ENCODE measurements at regions not wholly inside any gene's neighbourhood (a gene's known extent, or its start where the extent isn't known, plus 50 kb on each side); places are given as distances from the start of the nearest gene placed in this dataset.

DNA sequence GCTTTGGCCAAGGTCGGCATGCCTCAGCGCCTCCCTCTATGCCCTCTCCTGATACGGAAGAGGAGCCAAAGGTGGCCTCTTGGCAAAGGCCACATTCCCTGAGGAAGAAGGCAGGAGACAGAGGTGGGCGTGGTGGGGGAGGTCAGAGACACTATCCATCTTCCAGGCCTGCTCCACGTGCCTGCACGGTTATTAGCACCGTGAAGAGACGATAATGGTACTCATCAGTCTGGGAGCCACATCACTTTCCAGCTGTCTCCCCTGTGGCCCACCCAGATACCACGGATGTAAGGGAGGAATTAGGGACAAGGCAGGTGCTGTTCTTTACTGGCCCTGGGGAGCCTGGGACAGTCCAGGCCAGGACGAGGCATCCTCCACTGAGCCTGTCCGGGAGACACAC is 354.3 kb downstream of the MN1 start:
- H3K9me3 ChIP-seq (ENCODE audit: control insufficient read depth in 2 of 2, low read length in 2 of 2): peaks cover 3 to 5% of the 10 kb centered on the region in 2 donors

DNA sequence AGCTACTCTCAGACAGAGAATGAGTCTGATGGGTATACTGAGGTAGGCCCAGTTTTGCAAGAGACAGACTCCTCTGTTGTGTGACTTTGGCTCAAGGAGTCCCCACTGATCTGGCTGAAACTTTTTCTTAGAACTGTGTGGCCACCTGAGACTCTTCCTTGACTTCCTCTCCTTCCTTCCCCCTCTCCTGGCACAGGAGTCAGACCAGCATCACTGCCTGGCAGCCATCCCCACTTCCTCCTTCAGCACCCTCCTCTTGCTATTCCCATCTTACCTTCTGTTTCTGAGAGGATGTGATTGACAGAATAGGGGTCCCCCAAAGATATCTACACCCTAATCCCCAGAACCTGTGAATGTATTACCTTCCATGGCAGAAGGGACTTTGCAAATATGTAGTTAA is 351.1 kb downstream of the MN1 start:
- Histone ChIP-seq H3K36me3 (ENCODE audit: control insufficient read depth in 2 of 2, insufficient read depth in 2 of 2, low read length in 2 of 2) (no peaks in the 10 kb centered on the region), H3K4me3 (ENCODE audit: low read length in 2 of 2) (no peak overlapping the region), H3K9me3 (ENCODE audit: control insufficient read depth in 2 of 2, low read length in 2 of 2) (peaks cover 3 to 5% of the 10 kb centered on the region in 2 donors), H3K27ac (ENCODE audit: low read length) (no peak overlapping the region), H3K9ac (ENCODE audit: low read length in 2 of 2) (no peak overlapping the region), H3K4me1 (ENCODE audit: control insufficient read depth, insufficient read depth, low read length) (no peaks in the 10 kb centered on the region), H3K27me3 (ENCODE audit: control insufficient read depth in 1 of 2, insufficient read depth in 2 of 2, low read length in 2 of 2) (no peaks in the 10 kb centered on the region)

More for the DNA sequence above, 354.3 kb downstream of the MN1 start:
- H3K36me3 ChIP-seq (ENCODE audit: control insufficient read depth in 2 of 2, insufficient read depth in 2 of 2, low read length in 2 of 2): no peaks in the 10 kb centered on the region
- no peaks in the 10 kb centered on the region for H3K27me3 ChIP-seq (ENCODE audit: control insufficient read depth in 1 of 2, insufficient read depth in 2 of 2, low read length in 2 of 2)
- H3K9ac ChIP-seq (ENCODE audit: low read length in 2 of 2): no peak overlapping the region
- no peak overlapping the region for H3K27ac ChIP-seq (ENCODE audit: low read length)
- no peak overlapping the region for H3K4me3 ChIP-seq (ENCODE audit: low read length in 2 of 2)
- no peaks in the 10 kb centered on the region for H3K4me1 ChIP-seq (ENCODE audit: control insufficient read depth, insufficient read depth, low read length)

DNA sequence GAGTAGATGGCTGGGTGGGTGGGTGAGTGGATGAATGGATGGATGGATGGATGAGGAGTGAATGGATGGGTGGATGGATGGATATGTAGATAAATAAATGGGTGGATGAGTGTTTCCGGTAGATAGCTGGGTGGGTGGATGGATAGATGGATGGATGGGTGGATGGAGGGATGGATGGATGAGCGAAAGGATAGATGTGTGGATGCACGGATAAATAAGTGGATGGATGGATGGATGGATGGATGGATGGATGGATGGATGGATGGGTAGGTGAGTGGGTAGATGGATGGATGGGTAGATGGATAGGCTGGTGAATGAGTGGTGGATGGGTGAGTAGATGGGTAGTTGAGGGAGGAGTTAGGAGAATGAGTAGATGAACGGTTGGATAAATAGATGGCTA is 349.3 kb downstream of the MN1 start:
- peaks cover 3 to 5% of the 10 kb centered on the region in 2 donors for H3K9me3 ChIP-seq (ENCODE audit: control insufficient read depth in 2 of 2, low read length in 2 of 2)
- no peak overlapping the region for H3K27ac ChIP-seq (ENCODE audit: low read length)
- no peak overlapping the region for H3K4me3 ChIP-seq (ENCODE audit: low read length in 2 of 2)
- no peaks in the 10 kb centered on the region for H3K36me3 ChIP-seq (ENCODE audit: control insufficient read depth in 2 of 2, insufficient read depth in 2 of 2, low read length in 2 of 2)
- H3K9ac ChIP-seq (ENCODE audit: low read length in 2 of 2): no peak overlapping the region
- H3K27me3 ChIP-seq (ENCODE audit: control insufficient read depth in 1 of 2, insufficient read depth in 2 of 2, low read length in 2 of 2): no peaks in the 10 kb centered on the region
- no peaks in the 10 kb centered on the region for H3K4me1 ChIP-seq (ENCODE audit: control insufficient read depth, insufficient read depth, low read length)

DNA sequence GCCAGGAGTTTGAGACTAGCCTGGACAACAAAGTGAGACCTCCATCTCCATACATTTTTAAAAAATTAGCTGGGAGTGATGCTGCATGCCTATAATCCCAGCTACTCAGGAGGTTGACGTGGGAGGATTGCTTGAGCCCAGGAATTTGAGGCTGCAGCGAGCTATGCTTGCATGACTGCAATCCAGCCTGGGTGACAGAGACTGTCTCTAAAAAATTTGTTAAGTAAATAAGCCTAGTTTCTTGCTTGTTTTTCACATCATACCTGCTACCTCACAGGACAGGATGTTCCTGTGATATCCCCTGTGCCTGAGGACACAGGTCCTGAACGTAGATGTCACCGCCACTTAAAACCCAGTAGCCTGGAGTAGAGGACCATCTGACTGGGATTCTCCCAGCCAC is 348.6 kb downstream of the MN1 start:
- Histone ChIP-seq H3K27ac (ENCODE audit: low read length) (no peak overlapping the region), H3K4me3 (ENCODE audit: low read length in 2 of 2) (no peak overlapping the region), H3K9ac (ENCODE audit: low read length in 2 of 2) (no peak overlapping the region), H3K36me3 (ENCODE audit: control insufficient read depth in 2 of 2, insufficient read depth in 2 of 2, low read length in 2 of 2) (no peaks in the 10 kb centered on the region), H3K4me1 (ENCODE audit: control insufficient read depth, insufficient read depth, low read length) (no peaks in the 10 kb centered on the region), H3K27me3 (ENCODE audit: control insufficient read depth in 1 of 2, insufficient read depth in 2 of 2, low read length in 2 of 2) (no peaks in the 10 kb centered on the region), H3K9me3 (ENCODE audit: control insufficient read depth in 2 of 2, low read length in 2 of 2) (peaks cover 3 to 5% of the 10 kb centered on the region in 2 donors)

DNA sequence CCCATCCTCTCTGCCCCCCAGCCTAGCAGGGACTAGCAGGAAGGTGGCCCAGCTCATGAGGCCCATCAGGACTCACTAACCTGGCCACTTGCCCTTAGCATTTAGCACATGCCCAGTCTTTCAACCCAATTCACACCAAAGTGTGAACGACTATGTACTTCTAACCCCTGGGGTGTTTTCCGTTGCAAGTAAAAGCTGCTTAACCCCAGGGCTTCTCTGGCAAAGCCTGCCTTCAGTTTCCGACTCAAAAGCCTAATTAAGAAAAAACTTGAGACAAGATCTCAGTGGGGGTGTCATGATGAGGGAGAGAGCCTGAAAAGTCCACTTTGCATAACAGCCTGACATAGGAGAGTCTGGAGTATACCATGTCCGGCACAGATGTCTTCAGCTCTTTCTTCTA is 347.8 kb downstream of the MN1 start:
- H3K4me3 ChIP-seq (ENCODE audit: low read length in 2 of 2): no peak overlapping the region
- no peaks in the 10 kb centered on the region for H3K27me3 ChIP-seq (ENCODE audit: control insufficient read depth in 1 of 2, insufficient read depth in 2 of 2, low read length in 2 of 2)
- H3K9ac ChIP-seq (ENCODE audit: low read length in 2 of 2): no peak overlapping the region
- no peaks in the 10 kb centered on the region for H3K36me3 ChIP-seq (ENCODE audit: control insufficient read depth in 2 of 2, insufficient read depth in 2 of 2, low read length in 2 of 2)
- H3K4me1 ChIP-seq (ENCODE audit: control insufficient read depth, insufficient read depth, low read length): no peaks in the 10 kb centered on the region
- H3K27ac ChIP-seq (ENCODE audit: low read length): no peak overlapping the region
- peaks cover 3 to 8% of the 10 kb centered on the region in 2 donors for H3K9me3 ChIP-seq (ENCODE audit: control insufficient read depth in 2 of 2, low read length in 2 of 2)

DNA sequence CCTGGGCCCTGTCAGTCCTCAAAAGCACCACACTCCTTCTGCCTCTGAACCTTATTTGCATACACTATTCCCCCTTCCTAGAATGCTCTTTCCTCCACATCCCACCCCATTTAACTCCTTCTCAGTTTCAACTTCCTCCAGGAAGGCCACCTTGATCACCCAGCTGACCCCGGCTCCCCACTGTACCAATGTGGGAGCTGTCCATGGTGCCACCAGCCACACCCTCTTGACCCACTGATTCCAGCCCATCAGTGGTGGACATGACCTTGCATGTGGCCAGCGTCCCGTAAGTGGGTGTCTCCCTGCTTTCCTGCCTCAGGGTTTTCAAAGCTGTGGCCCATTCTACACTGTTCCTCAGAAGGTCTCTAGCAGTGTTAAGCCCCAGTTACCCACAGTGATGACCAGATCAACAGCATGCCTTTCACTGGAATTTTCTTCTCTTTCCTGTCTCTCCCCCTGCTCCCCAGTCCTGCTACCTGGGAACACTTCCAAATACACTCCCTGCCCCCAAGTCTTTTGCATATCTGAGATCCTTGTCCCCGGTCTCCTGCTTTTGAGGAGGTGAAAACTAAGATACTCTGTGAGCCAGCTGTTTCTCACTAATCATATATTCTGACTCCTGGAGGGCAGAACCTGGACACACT is 346.6 kb downstream of the MN1 start:
- Histone ChIP-seq H3K27ac (ENCODE audit: low read length) (no peak overlapping the region), H3K27me3 (ENCODE audit: control insufficient read depth in 1 of 2, insufficient read depth in 2 of 2, low read length in 2 of 2) (peaks cover 0 to 3% of the 10 kb centered on the region in 2 donors), H3K9ac (ENCODE audit: low read length in 2 of 2) (no peak overlapping the region), H3K4me3 (ENCODE audit: low read length in 2 of 2) (no peak overlapping the region), H3K36me3 (ENCODE audit: control insufficient read depth in 2 of 2, insufficient read depth in 2 of 2, low read length in 2 of 2) (no peaks in the 10 kb centered on the region), H3K4me1 (ENCODE audit: control insufficient read depth, insufficient read depth, low read length) (no peaks in the 10 kb centered on the region), H3K9me3 (ENCODE audit: control insufficient read depth in 2 of 2, low read length in 2 of 2) (peaks cover 3 to 8% of the 10 kb centered on the region in 2 donors)

DNA sequence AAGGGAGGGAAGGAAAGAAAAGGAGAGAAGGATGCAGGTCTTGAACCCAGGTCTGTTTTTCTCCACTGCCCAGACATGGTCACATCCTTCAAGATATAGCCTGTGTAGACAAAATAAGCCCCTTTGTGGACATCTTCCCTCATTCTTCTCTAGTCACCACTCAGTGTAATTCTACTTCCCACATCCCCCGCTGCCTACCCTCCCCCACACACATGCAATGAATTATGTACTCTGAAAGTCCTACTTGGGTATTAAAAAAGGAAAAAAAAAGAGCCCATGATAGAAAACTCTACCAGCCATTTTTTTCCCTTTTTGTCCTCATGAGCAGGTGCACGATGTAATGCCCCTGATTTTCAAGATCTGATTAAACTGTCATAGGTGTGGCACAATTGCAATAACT is 346.0 kb downstream of the MN1 start:
- no peaks in the 10 kb centered on the region for H3K36me3 ChIP-seq (ENCODE audit: control insufficient read depth in 2 of 2, insufficient read depth in 2 of 2, low read length in 2 of 2)

DNA sequence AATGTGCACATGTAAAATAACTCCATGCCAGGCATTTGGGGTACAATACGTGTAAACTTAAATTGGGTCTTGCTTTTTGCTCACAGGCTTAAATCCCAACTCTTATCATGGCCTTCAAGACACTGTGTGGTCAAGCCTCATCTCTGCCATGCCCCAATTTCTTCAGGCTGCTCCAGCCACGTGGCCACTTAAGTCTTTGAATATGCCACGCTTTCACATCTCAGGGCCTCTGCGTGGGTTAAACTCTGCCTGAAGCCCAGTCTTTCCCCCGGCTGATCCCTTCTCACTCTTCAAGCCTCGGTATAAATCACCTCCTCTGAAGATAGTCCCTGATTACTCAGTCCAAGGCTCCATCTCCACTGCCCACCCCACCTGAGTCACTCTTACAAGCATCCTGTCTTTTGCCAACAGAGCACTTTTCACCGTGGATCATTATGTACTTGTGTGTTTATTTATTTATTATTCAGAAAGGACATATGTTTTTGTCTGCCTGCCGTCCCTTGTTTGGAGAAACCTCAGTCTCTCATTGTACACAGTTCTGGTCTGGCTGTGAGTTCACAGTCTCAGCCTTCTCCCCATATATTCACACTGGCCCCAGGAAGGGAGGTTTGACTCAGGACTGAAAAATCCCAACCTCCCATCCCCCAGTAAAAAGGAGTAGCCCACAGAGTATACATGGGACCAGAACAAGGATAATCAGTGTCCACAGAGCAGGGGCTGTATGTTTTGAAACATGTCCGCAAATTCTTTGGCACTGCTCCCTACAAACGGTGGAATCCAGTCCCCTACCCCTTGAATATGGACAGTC is 344.7 kb downstream of the MN1 start:
- Histone ChIP-seq H3K9ac (ENCODE audit: low read length in 2 of 2) (no peak overlapping the region), H3K4me3 (ENCODE audit: low read length in 2 of 2) (no peak overlapping the region), H3K4me1 (ENCODE audit: control insufficient read depth, insufficient read depth, low read length) (peaks cover 8% of the 10 kb centered on the region), H3K9me3 (ENCODE audit: control insufficient read depth in 2 of 2, low read length in 2 of 2) (peaks cover 0 to 2% of the 10 kb centered on the region in 2 donors), H3K27me3 (ENCODE audit: control insufficient read depth in 1 of 2, insufficient read depth in 2 of 2, low read length in 2 of 2) (peaks cover 0 to 3% of the 10 kb centered on the region in 2 donors), H3K27ac (ENCODE audit: low read length) (no peak overlapping the region), H3K36me3 (ENCODE audit: control insufficient read depth in 2 of 2, insufficient read depth in 2 of 2, low read length in 2 of 2) (no peaks in the 10 kb centered on the region)

More for the DNA sequence above, 346.0 kb downstream of the MN1 start:
- Histone ChIP-seq H3K9ac (ENCODE audit: low read length in 2 of 2) (no peak overlapping the region), H3K4me1 (ENCODE audit: control insufficient read depth, insufficient read depth, low read length) (peaks cover 2% of the 10 kb centered on the region), H3K4me3 (ENCODE audit: low read length in 2 of 2) (no peak overlapping the region), H3K27ac (ENCODE audit: low read length) (no peak overlapping the region), H3K9me3 (ENCODE audit: control insufficient read depth in 2 of 2, low read length in 2 of 2) (peaks cover 0 to 4% of the 10 kb centered on the region in 2 donors), H3K27me3 (ENCODE audit: control insufficient read depth in 1 of 2, insufficient read depth in 2 of 2, low read length in 2 of 2) (peaks cover 0 to 3% of the 10 kb centered on the region in 2 donors)

DNA sequence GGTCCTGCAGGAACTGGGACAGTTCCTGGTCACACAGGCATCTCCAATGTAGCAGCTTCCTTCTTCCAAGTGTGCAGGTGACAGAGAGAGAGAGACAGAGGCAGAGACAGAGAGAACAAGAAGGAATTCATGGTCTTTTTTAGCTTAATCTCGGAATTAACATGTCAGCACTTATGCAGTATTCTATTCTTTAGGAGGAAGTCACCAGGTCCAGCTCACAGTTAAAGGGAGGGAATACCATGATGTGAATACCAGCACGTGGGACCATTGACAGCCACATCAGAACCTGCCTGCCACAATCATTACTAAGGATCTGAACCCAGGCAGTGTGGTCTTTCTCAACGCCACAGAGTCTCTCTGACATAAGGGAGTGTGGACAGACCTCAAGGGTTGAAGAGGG is 341.6 kb downstream of the MN1 start:
- Histone ChIP-seq H3K4me3 (ENCODE audit: low read length in 2 of 2) (no peak overlapping the region), H3K36me3 (ENCODE audit: control insufficient read depth in 2 of 2, insufficient read depth in 2 of 2, low read length in 2 of 2) (no peaks in the 10 kb centered on the region), H3K27me3 (ENCODE audit: control insufficient read depth in 1 of 2, insufficient read depth in 2 of 2, low read length in 2 of 2) (peaks cover 0 to 3% of the 10 kb centered on the region in 2 donors), H3K9me3 (ENCODE audit: control insufficient read depth in 2 of 2, low read length in 2 of 2) (peaks cover 3 to 11% of the 10 kb centered on the region in 2 donors), H3K27ac (ENCODE audit: low read length) (no peak overlapping the region), H3K9ac (ENCODE audit: low read length in 2 of 2) (no peak overlapping the region), H3K4me1 (ENCODE audit: control insufficient read depth, insufficient read depth, low read length) (peaks cover 8% of the 10 kb centered on the region)

DNA sequence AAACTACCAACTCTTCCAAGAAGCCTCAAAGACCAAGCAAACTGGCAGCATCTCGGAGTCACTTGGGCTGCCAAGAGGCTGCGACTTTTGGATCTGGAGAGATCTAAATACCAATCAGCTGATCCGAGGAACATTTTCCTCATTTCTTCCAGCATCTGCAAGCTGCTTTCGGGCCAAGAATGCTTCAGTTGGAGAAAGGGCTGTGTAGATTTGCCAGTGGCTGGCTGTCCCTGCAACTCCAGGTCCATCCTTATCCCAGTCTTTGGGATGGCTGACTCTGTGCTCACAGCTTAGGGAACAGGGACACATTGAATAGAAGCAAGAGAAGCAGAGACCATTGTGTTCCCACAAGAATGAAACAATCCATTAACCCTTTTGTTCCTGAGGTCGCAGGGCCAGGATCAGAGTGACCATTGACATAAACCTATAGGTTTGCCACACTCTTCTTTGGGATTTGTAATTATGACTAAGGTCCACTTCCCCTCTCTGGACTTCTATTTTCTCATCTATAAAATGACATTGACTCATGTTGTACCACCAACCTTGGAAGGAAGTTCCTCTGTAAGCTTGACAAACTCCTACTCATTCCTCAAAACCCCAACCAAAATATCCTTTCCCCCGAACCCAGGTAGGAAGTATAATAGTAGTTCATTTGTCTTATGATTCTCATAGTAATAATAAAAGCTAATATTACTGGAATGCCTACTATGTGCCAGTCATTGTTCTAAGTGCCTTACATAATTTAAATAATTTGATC is 340.8 kb downstream of the MN1 start:
- Histone ChIP-seq H3K27me3 (ENCODE audit: control insufficient read depth in 1 of 2, insufficient read depth in 2 of 2, low read length in 2 of 2) (peaks cover 0 to 3% of the 10 kb centered on the region in 2 donors), H3K36me3 (ENCODE audit: control insufficient read depth in 2 of 2, insufficient read depth in 2 of 2, low read length in 2 of 2) (no peaks in the 10 kb centered on the region), H3K4me3 (ENCODE audit: low read length in 2 of 2) (no peak overlapping the region), H3K27ac (ENCODE audit: low read length) (no peak overlapping the region), H3K4me1 (ENCODE audit: control insufficient read depth, insufficient read depth, low read length) (peaks cover 8% of the 10 kb centered on the region), H3K9ac (ENCODE audit: low read length in 2 of 2) (no peak overlapping the region), H3K9me3 (ENCODE audit: control insufficient read depth in 2 of 2, low read length in 2 of 2) (peaks cover 3 to 11% of the 10 kb centered on the region in 2 donors)

All from stomach smooth muscle (tissue), 2 donors.